Peyer's patch (tissue), 4 donors: ENCODE measurements at regions not wholly inside any gene's neighbourhood (a gene's known extent, or its start where the extent isn't known, plus 50 kb on each side); places are given as distances from the start of the nearest gene placed in this dataset.

ENCODE experiments used
- CTCF ChIP-seq, 6 experiments: fragments of 450-650 bp in 4 of 6; fragments of 200-600 bp in 2 of 6; sonication (generic) in 1 of 6; IDR thresholded peaks; one replicate each; pipeline ENCODE4 v1.5.1; 2017 to 2019; ENCODE audit warnings: antibody characterized with exemption in 6 of 6, mild to moderate bottlenecking in 3 of 6, moderate library complexity in 1 of 6
- POLR2A ChIP-seq, 2 donors: fragments of 450-650 bp; IDR thresholded peaks; one replicate each; pipeline ENCODE4 v1.5.1; 2017; ENCODE audit warnings: antibody characterized with exemption in 2 of 2, mild to moderate bottlenecking in 2 of 2, moderate library complexity in 2 of 2

- TF ChIP-seq CTCF (IDR thresholded peaks at IDR 0.05) (no peak), POLR2A (IDR thresholded peaks at IDR 0.05) (no peak)
These were observed 74.9 kb downstream of the KCTD15 start for GRCh38 chr19:33871605-33872004.
